ENCODE measurements at regions not wholly inside any gene's neighbourhood (a gene's known extent, or its start where the extent isn't known, plus 50 kb on each side); places are given as distances from the start of the nearest gene placed in this dataset.

GRCh38 chr5:89273289-89273688 is 390.3 kb upstream of the MEF2C start:
- TF ChIP-seq POLR2A (IDR thresholded peaks at IDR 0.05; ENCODE audit: low read depth, low read length) (no peak), POLR2AphosphoS5 (IDR thresholded peaks at IDR 0.05; ENCODE audit: low read depth, low read length) (no peak), POU2F2 (IDR thresholded peaks at IDR 0.05; ENCODE audit: low read depth, low read length) (no peak), SPI1 (IDR thresholded peaks at IDR 0.05; ENCODE audit: low read depth, low read length) (no peak), PAX5 (IDR thresholded peaks at IDR 0.05; ENCODE audit: insufficient read depth, low read length, severe bottlenecking) (no peak)
